HG02798 (cell line): ENCODE measurements at regions not wholly inside any gene's neighbourhood (a gene's known extent, or its start where the extent isn't known, plus 50 kb on each side); places are given as distances from the start of the nearest gene placed in this dataset.
"Not testable (repeated sequence)": the region's sequence is repeated elsewhere in the genome, so short reads cannot be mapped to it uniquely, and the experiment has no call there.

Experiments used
- ATAC-seq: cut with Tn5 transposase; IDR thresholded peaks from one replicate; pipeline ENCODE4 v1.9.1; 2021; ENCODE audit warnings: mild to moderate bottlenecking; ENCODE audit not compliant: unreplicated experiment, poor library complexity

DNA sequence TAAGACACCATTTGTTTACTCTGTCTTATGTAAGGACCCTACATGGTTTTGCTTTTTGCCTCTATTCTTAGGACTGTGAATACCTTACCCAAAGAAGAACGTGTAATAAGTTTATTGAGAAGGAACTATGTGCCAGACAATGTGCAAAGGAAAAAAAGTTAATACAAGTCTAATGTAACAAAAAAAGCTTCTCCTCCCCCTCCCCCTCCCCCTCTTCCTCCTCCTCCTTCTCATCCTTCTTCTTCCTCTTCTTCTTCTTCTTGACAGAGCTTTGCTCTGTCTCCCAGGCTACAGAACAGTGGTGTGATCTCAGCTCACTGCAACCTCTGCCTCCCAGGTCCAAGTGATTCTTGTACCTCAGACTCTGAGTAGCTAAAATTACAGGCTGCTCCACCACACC lies 50.9 kb upstream of the MITF start:
- no peak for ATAC-seq

DNA sequence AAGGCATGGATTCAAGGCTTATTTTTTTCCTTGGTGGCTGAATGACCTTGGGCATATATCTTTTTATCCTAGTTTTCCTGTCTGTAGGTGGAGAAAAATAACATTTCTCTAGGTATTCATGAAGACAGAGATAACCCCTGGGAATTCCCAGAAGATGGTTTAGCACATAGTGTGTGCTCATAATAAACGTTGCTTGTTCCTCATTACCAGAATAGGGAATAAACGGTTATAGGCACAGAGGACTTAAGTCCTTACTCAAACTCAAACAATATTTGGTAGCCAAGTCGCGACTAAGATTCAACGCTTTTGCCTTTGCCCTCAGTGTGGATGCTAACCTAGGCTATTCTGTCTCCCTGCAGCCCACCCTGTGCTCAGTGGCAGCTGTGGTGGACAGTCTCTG lies 51.6 kb upstream of the MITF start:
- no peak for ATAC-seq

DNA sequence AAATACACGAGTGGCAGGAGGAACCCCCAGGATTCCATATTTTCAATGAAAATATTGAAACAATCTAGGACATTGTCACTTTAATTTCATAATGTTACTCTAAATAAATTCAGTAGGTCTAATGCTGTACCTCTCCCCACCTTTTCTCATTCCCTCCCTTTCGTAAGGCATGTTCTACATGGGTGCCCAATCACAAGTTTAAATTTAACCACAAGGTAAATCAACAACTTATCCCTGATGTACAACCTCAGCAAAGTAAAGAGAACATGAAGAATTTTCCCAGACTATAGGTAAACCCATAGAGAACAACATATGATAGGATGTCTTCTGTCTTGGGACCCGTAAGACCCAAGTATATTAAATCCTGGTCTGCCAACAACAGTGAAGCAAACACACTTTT lies 53.2 kb upstream of the MITF start:
- no peak for ATAC-seq

DNA sequence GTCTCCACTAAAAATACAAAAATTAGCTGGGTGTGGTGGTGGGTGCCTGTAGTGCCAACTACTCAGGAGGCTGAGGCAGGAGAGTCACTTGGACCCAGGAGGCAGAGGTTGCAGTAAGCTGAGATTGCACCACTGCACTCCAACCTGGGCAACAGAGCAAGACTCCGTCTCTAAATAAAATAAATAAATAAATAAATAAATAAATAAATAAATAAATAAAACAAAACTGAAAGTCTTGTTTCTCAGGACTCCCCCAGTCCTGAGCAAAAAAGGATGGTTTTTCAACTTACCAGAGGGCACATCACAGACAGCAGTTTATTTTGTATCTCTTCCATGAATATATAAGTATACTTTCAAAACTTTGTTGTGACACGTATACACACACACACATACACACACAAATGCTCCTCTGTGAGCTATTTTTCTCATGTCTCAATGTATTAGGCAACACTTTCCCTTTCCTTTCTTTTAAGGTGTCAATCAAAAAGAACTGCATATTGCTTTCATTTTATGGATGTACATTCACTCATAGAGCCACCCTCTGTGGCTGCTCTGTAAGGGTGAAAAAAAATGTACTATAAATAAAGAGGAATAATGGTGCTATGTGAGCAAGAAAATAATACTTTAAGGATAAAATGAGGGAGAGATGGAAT lies 54.8 kb upstream of the MITF start:
- ATAC-seq = no peak

DNA sequence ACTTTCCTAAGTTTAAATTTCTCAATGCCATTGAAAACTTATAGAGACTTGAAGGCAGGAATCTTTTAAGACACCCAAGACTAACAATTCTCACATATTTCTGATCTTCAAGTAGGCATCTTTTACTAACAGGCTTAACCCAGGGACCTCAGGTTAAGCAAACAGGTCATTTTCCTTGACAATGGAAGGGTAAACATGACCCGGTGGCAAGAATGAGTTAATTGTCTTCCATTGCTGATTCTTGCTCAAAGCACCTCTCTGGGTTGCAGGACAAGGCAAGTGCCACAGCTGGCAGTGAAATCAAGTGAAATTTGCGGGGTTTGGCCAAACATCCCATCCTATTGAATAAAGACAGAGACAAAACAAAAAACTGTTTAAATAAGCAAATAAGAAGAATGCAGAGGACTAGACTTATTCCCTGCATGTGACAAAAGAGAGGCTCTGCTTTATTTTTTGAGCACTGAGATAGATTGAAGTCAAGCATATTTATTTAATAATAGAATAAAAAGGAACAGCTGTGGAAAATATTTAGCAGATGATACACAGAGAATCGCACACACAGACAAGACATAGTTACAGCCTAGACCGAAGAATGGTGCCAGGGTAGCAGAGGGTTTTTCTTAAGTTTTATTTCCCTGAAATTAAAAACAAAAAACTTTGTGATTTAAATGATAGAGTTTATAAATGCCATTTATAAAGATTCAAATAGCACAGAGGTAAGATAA lies 56.0 kb upstream of the MITF start:
- no peak for ATAC-seq

DNA sequence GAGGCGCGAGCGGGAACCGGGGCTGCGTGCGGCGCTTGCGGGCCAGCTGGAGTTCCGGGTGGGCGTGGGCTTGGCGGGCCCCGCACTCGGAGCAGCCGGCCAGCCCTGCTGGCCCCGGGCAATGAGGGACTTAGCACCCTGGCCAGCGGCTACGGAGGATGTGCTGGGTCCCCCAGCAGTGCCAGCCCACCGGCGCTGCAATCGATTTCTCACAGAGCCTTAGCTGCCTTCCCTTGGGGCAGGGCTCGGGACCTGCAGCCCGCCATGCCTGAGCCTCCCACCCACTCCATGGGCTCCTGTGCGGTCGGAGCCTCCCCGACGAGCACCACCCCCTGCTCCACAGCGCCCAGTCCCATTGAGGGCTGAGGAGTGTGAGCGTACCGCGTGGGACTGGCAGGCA lies 61.8 kb upstream of the MITF start:
- ATAC-seq = not testable (repeated sequence)

DNA sequence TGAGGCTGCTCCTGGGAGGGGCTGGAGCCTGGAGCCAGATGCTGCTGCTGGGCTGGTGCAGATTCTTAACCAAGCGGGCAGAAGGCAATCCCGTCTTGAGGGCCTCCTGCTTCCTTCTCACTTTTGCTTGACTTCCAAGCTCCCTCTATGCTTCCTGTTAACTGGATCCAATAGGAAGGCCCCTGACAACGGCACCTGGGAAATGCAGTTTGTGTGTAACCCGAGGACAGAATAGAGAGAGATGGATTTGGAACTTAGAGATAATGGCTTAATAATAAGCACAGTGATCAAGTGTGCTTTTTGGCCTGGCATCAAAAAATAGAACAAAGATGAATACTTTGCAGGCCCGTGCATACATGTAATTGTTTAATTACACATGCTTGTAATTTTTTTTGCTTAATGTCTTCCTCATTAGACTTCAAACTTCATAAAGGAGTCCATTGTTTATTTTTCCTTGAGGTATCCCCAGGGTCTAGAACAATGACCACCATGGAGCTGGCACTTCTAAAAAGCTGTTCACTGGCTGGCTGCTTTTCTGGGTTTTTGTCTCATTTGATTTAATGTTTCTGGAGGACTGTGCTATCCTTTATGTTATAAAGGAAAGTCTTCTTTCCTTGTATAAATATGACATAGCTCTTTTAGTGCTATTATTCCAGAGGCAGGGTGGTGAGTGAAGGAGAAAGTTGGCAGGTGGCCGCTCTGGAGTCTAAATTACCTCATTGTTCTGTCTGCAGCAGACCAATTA lies 63.3 kb upstream of the MITF start:
- ATAC-seq = no peak

GRCh38 chr3:69674752-69675151 lies 64.5 kb upstream of the MITF start:
- ATAC-seq = no peak

GRCh38 chr3:69671082-69671952 lies 67.9 kb upstream of the MITF start:
- ATAC-seq = no peak

DNA sequence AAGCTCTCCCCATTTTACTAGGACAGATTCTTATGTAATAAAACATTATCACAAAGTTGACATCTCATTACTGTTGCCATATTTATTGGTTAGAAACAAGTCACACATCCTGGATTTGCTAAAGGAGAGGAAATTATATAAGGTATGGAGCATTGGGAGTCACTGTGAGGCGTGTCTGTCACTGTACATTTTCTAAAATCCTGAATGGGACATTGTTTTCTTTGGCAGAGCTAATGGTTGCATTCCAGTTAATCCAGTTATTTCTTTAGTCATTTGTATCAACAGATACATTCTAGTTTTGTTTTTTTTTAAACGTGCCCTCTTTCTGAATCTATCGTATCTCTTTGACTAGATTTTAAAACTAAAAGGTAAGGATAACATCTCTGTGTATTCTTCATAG lies 70.2 kb upstream of the MITF start:
- no peak for ATAC-seq

DNA sequence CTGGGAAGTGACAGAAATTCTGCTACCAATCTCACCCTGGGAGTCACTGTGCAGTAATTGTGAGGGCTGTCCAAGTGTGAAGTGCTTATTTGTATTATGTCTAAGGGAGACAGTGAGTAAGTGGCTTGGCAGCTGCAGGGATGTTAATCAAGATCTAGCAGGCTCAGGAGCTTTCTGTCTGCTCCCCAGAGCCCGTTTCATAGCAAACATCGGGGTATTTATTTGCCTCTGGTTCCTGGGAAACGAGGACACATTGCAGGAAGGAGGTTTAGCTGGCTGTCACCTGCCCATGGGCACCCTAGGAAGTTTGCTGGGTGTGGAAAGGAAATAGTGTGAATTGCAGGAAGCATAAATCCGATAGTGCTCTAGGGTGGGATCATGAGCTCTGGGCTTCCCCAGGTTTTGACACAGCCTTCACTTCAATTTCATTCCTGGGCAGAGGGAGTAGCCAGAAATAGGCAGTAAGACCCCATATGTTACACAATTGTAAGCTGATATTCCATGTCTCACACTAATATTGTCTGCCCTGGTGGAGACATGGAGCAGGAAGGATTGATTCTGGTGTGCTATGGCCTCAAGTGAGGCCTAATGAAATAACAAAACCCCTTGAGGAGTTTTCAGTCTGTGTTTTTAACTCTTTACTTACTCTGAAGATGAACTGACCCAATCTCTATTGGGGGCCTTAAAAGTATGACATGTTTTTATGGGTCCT lies 74.1 kb upstream of the MITF start:
- no peak for ATAC-seq

- ATAC-seq = no peak
Measured at GRCh38 chr3:69660631-69661030, 78.6 kb upstream of the MITF start.

- no peak for ATAC-seq
Measured at GRCh38 chr3:69659180-69659910, 79.9 kb upstream of the MITF start.

DNA sequence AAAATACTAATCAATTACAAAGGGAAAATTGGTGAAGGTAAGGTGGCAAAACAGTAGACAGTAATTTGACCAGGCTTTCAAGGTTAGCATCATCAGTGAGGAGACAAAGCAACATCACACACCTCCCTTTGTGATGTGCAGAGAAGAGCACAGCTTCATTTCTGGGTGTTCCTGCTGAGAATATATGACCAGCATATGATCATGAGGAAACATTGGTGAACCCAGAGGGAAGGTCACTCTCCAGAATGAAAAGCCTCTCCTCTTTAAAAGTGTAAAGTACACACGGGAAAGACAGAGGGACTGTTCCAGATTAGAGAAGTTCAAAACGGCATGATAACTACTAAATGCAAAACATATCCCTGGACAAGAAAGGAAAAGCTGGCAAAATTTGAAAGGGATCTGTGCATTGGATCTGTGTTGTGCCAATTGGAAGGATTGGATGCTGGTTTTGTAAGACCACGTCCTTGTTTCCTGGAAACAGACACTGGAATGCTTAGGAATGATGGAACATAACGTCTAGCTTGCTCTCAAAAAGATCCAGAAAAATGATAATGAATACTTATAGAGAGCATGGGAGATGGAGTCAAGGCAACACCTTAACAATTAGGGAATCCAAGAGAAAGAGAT lies 80.6 kb upstream of the MITF start:
- ATAC-seq = no peak

DNA sequence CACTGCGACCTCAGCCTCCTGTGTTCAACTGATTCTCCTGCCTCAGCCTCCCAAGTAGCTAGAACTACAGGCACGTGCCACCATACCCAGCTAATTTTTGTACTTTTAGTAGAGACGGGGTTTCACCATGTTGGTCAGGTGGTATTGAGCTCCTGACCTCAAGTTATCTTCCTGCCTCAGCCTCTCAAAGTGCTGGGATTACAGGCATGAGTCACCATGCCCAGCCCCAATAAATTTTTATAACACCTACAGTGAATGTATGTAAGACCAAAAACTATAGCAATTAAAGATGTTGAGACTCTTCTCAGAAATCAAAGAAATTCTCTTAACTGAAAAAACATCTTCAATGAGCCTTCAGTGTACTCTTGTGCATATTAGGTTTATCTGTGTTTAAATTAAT lies 82.2 kb upstream of the MITF start:
- not testable (repeated sequence) for ATAC-seq

- ATAC-seq = no peak
Measured at GRCh38 chr3:69651765-69652164, 87.5 kb upstream of the MITF start.

DNA sequence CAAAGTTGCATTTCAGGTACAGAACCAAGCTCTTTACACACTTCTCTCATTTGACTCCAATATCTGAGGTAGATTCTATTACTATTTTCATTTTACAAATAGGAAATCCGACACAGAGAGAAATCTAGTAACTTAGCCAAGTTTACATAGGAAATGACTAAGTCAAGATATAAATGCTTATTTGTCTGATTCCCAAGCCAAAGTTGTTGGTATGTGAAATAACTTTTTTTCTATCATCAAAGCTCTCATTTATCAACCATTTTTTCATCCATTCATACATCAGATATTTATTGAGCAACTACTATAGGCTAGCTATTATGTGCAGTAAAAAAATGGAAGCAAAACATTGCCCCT lies 89.2 kb upstream of the MITF start:
- ATAC-seq = no peak

- no peak for ATAC-seq
Measured at GRCh38 chr3:69649120-69650065, 89.9 kb upstream of the MITF start.
